HCT116 (cell line): ENCODE measurements at regions not wholly inside any gene's neighbourhood (a gene's known extent, or its start where the extent isn't known, plus 50 kb on each side); places are given as distances from the start of the nearest gene placed in this dataset.

Experiments used
- CBX3 ChIP-seq: IDR thresholded peaks from 2 replicates; pipeline ENCODE4 v1.6.1; 2012; ENCODE audit warnings: low read depth
- CTCF ChIP-seq, 3 experiments: fragments of 200-600 bp in 1 of 3; sonication (generic) in 1 of 3; IDR thresholded peaks in 2 of 3; conservative IDR thresholded peaks in 1 of 3; 2 replicates each; pipeline ENCODE4 v1.5.1; 2012 to 2017; ENCODE audit warnings: low read depth in 2 of 3, low read length in 2 of 3, antibody characterized with exemption in 1 of 3, borderline replicate concordance in 1 of 3, control low read depth in 1 of 3, mild to moderate bottlenecking in 1 of 3, mixed read lengths in 1 of 3, mixed run types in 1 of 3, moderate library complexity in 1 of 3; ENCODE audit not compliant: insufficient read depth in 1 of 3
- EGR1 ChIP-seq: IDR thresholded peaks from 2 replicates; pipeline ENCODE4 v1.6.1; 2012; ENCODE audit warnings: low read depth
- ELF1 ChIP-seq: IDR thresholded peaks from 2 replicates; pipeline ENCODE4 v1.6.1; 2012; ENCODE audit warnings: low read depth, borderline replicate concordance
- EZH2 ChIP-seq: fragments of 200-600 bp; sonication (generic); IDR thresholded peaks from 2 replicates; pipeline ENCODE4 v1.6.1; 2017; ENCODE audit warnings: antibody characterized with exemption, mixed run types
- JUND ChIP-seq: IDR thresholded peaks from 2 replicates; pipeline ENCODE4 v1.6.1; 2012
- POLR2A ChIP-seq: IDR thresholded peaks from 2 replicates; pipeline ENCODE4 v1.7.0; 2011; ENCODE audit warnings: borderline replicate concordance; ENCODE audit not compliant: insufficient read depth, insufficient read length; ENCODE audit errors: extremely low read depth
- POLR2AphosphoS5 ChIP-seq: IDR thresholded peaks from 2 replicates; pipeline ENCODE4 v1.6.1; 2011; ENCODE audit warnings: mild to moderate bottlenecking, low read depth, low read length, moderate library complexity
- SIN3A ChIP-seq: IDR thresholded peaks from 2 replicates; pipeline ENCODE4 v1.6.1; 2012; ENCODE audit warnings: low read depth
- TF ChIP-seq, protein P1 (sequence below): IDR thresholded peaks from 2 replicates; pipeline ENCODE4 v1.6.1; 2012

GRCh38 chr2:31728406-31729064 is 147.8 kb upstream of the SRD5A2 start:
- no peak for TF ChIP-seq JUND
- TF ChIP-seq POLR2A: no peak
- TF ChIP-seq ELF1: no peak
- TF ChIP-seq CTCF (IDR thresholded peaks at IDR 0.05 in 2 of 3, conservative IDR thresholded peaks at IDR 0.05 in 1 of 3; ENCODE audit: borderline replicate concordance in 1 of 3, insufficient read depth in 1 of 3, low read depth in 2 of 3, low read length in 2 of 3): no peak
- no peak for TF ChIP-seq POLR2AphosphoS5
- TF ChIP-seq EGR1: no peak
- no peak for TF ChIP-seq EZH2
- TF ChIP-seq, protein P1, sequence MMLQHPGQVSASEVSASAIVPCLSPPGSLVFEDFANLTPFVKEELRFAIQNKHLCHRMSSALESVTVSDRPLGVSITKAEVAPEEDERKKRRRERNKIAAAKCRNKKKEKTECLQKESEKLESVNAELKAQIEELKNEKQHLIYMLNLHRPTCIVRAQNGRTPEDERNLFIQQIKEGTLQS: no peak
- no peak for TF ChIP-seq SIN3A
- no peak for TF ChIP-seq CBX3
